ENCODE measurements at regions not wholly inside any gene's neighbourhood (a gene's known extent, or its start where the extent isn't known, plus 50 kb on each side); places are given as distances from the start of the nearest gene placed in this dataset.
A peak's percentile ranks its signal among the peaks of the same experiment; 100 is the strongest.
"Not testable (repeated sequence)": the region's sequence is repeated elsewhere in the genome, so short reads cannot be mapped to it uniquely, and the experiment has no call there.

- H3K27ac ChIP-seq; ATAC-seq (replicated peaks in 6 of 8); H3K4me1 ChIP-seq (replicated peaks in 1 of 2); H3K4me3 ChIP-seq; in situ Hi-C loops (cut with MboI; ENCODE audit: low pct_unique_long_range_greater_than_20kb in 2 of 9, low sequenced_read_pairs in 9 of 9, unreplicated experiment in 9 of 9): not testable (repeated sequence)
- 0 to 80% (median 75%) methylated on average over 1 to 2 of the region's 3 CpGs; no CpG with 5 or more reads in 5 of the 10 experiments for WGBS, 10 experiments
Observed at GRCh38 chr4:184918799-184919198, 93.0 kb upstream of the ACSL1 start.

- no peak for ATAC-seq (replicated peaks in 6 of 8)
- 0 to 100% (median 83%) methylated on average over 1 to 4 of the region's 4 CpGs; no CpG with 5 or more reads in 1 of the 10 experiments for WGBS, 10 experiments
- in situ Hi-C loops (cut with MboI; ENCODE audit: low pct_unique_long_range_greater_than_20kb in 2 of 9, low sequenced_read_pairs in 9 of 9, unreplicated experiment in 9 of 9), result no loop called here
- no peaks in the 10 kb centered on the region for H3K4me1 ChIP-seq (replicated peaks in 1 of 2)
- no peak overlapping the region for H3K4me3 ChIP-seq
- no peak overlapping the region for H3K27ac ChIP-seq
Observed at GRCh38 chr4:184921456-184921855, 95.7 kb upstream of the ACSL1 start.

GRCh38 chr4:184922301-184922700, 96.0 kb upstream of the HELT start:
- H3K4me3 ChIP-seq, result no peak overlapping the region
- H3K4me1 ChIP-seq (replicated peaks in 1 of 2), result no peaks in the 10 kb centered on the region
- WGBS, 10 experiments, result 42 to 100% (median 57%) methylated on average over 1 to 3 of the region's 3 CpGs; no CpG with 5 or more reads in 3 of the 10 experiments
- no peak overlapping the region for H3K27ac ChIP-seq
- ATAC-seq (replicated peaks in 6 of 8), result no peak
- in situ Hi-C loops (cut with MboI; ENCODE audit: low pct_unique_long_range_greater_than_20kb in 2 of 9, low sequenced_read_pairs in 9 of 9, unreplicated experiment in 9 of 9), result no loop called here

GRCh38 chr4:184924516-184924915, 93.8 kb upstream of the HELT start:
- in situ Hi-C loops (cut with MboI; ENCODE audit: low pct_unique_long_range_greater_than_20kb in 2 of 9, low sequenced_read_pairs in 9 of 9, unreplicated experiment in 9 of 9), result no loop called here
- Histone ChIP-seq H3K4me3 (no peak overlapping the region), H3K27ac (no peak overlapping the region), H3K4me1 (replicated peaks in 1 of 2) (no peaks in the 10 kb centered on the region)
- WGBS, 10 experiments, result 33 to 100% (median 63%) methylated on average over 1 to 2 of the region's 2 CpGs
- ATAC-seq (replicated peaks in 6 of 8), result no peak

GRCh38 chr4:184929476-184929875, 88.8 kb upstream of the HELT start:
- 0 to 100% (median 93%) methylated on average over 1 to 6 of the region's 8 CpGs; no CpG with 5 or more reads in 2 of the 10 experiments for WGBS, 10 experiments
- Histone ChIP-seq H3K4me3 (no peak overlapping the region), H3K27ac (no peak overlapping the region), H3K4me1 (replicated peaks in 1 of 2) (peaks cover 5 to 6% of the 10 kb centered on the region in 2 donors)
- in situ Hi-C loops (cut with MboI; ENCODE audit: low pct_unique_long_range_greater_than_20kb in 2 of 9, low sequenced_read_pairs in 9 of 9, unreplicated experiment in 9 of 9), result no loop called here
- no peak for ATAC-seq (replicated peaks in 6 of 8)

GRCh38 chr4:184930026-184930425, 88.3 kb upstream of the HELT start:
- in situ Hi-C loops (cut with MboI; ENCODE audit: low pct_unique_long_range_greater_than_20kb in 2 of 9, low sequenced_read_pairs in 9 of 9, unreplicated experiment in 9 of 9), result no loop called here
- H3K4me1 ChIP-seq (replicated peaks in 1 of 2), result peaks cover 5 to 6% of the 10 kb centered on the region in 2 donors
- H3K4me3 ChIP-seq, result no peak overlapping the region
- no peak for ATAC-seq (replicated peaks in 6 of 8)
- H3K27ac ChIP-seq, result no peak overlapping the region

- Histone ChIP-seq H3K27ac (no peak overlapping the region), H3K4me3 (no peak overlapping the region), H3K4me1 (replicated peaks in 1 of 2) (peaks cover 6% of the 10 kb centered on the region in 2 donors)
- WGBS, 10 experiments, result 0 to 100% (median 61%) methylated on average over 1 to 5 of the region's 7 CpGs; no CpG with 5 or more reads in 2 of the 10 experiments
- ATAC-seq (replicated peaks in 6 of 8), result peak in 5 of 8 experiments; percentile 39 to 87 (median 68)
- in situ Hi-C loops (cut with MboI; ENCODE audit: low pct_unique_long_range_greater_than_20kb in 2 of 9, low sequenced_read_pairs in 9 of 9, unreplicated experiment in 9 of 9), result no loop called here
Observed at GRCh38 chr4:184932343-184932742, 85.9 kb upstream of the HELT start.

GRCh38 chr4:184933311-184933710, 85.0 kb upstream of the HELT start:
- no peak for ATAC-seq (replicated peaks in 6 of 8)
- no CpG with 5 or more reads among the region's 1 CpG for WGBS, 10 experiments
- in situ Hi-C loops (cut with MboI; ENCODE audit: low pct_unique_long_range_greater_than_20kb in 2 of 9, low sequenced_read_pairs in 9 of 9, unreplicated experiment in 9 of 9), result no loop called here

GRCh38 chr4:184934184-184934583, 84.1 kb upstream of the HELT start:
- ATAC-seq (replicated peaks in 6 of 8), result peak in 2 of 8 experiments; percentile 9 to 30
- no peak overlapping the region for H3K27ac ChIP-seq
- in situ Hi-C loops (cut with MboI; ENCODE audit: low pct_unique_long_range_greater_than_20kb in 2 of 9, low sequenced_read_pairs in 9 of 9, unreplicated experiment in 9 of 9), result no loop called here
- no peak overlapping the region for H3K4me3 ChIP-seq
- peaks cover 6 to 7% of the 10 kb centered on the region in 2 donors for H3K4me1 ChIP-seq (replicated peaks in 1 of 2)
- 25 to 100% (median 82%) methylated on average over 1 to 2 of the region's 2 CpGs; no CpG with 5 or more reads in 1 of the 10 experiments for WGBS, 10 experiments

More at GRCh38 chr4:184933311-184933710, 85.0 kb upstream of the HELT start:
- H3K4me3 ChIP-seq, result no peak overlapping the region
- peaks cover 6 to 7% of the 10 kb centered on the region in 2 donors for H3K4me1 ChIP-seq (replicated peaks in 1 of 2)
- H3K27ac ChIP-seq, result no peak overlapping the region

- Histone ChIP-seq H3K4me1 (replicated peaks in 1 of 2) (peaks cover 6 to 7% of the 10 kb centered on the region in 2 donors), H3K4me3 (no peak overlapping the region), H3K27ac (no peak overlapping the region)
- no peak for ATAC-seq (replicated peaks in 6 of 8)
- in situ Hi-C loops (cut with MboI; ENCODE audit: low pct_unique_long_range_greater_than_20kb in 2 of 9, low sequenced_read_pairs in 9 of 9, unreplicated experiment in 9 of 9), result no loop called here
- WGBS, 10 experiments, result 17 to 96% (median 86%) methylated on average over 1 to 4 of the region's 5 CpGs; no CpG with 5 or more reads in 2 of the 10 experiments
Observed at GRCh38 chr4:184934961-184935360, 83.3 kb upstream of the HELT start.

GRCh38 chr4:184936071-184936470, 82.2 kb upstream of the HELT start:
- in situ Hi-C loops (cut with MboI; ENCODE audit: low pct_unique_long_range_greater_than_20kb in 2 of 9, low sequenced_read_pairs in 9 of 9, unreplicated experiment in 9 of 9), result no loop called here
- ATAC-seq (replicated peaks in 6 of 8), result no peak
- H3K27ac ChIP-seq, result no peak overlapping the region
- peaks cover 7 to 12% of the 10 kb centered on the region in 2 donors for H3K4me1 ChIP-seq (replicated peaks in 1 of 2)
- H3K4me3 ChIP-seq, result no peak overlapping the region
- WGBS, 10 experiments, result 0 to 61% (median 40%) methylated on average over 1 to 4 of the region's 6 CpGs; no CpG with 5 or more reads in 3 of the 10 experiments

- H3K4me1 ChIP-seq (replicated peaks in 1 of 2), result peaks cover 10 to 15% of the 10 kb centered on the region in 2 donors
- ATAC-seq (replicated peaks in 6 of 8), result no peak
- WGBS, 10 experiments, result 0 to 60% (median 17%) methylated on average over 1 of the region's 1 CpG; no CpG with 5 or more reads in 3 of the 10 experiments
Observed at GRCh38 chr4:184937030-184937710, 81.1 kb upstream of the HELT start.

GRCh38 chr4:184937745-184938144, 80.5 kb upstream of the HELT start:
- Histone ChIP-seq H3K4me3 (no peak overlapping the region), H3K4me1 (replicated peaks in 1 of 2) (peaks cover 6 to 14% of the 10 kb centered on the region in 2 donors), H3K27ac (no peak overlapping the region)
- WGBS, 10 experiments, result 5 to 100% (median 31%) methylated on average over 1 to 10 of the region's 10 CpGs
- ATAC-seq (replicated peaks in 6 of 8), result peak in 1 of 8 experiments; percentile 36
- in situ Hi-C loops (cut with MboI; ENCODE audit: low pct_unique_long_range_greater_than_20kb in 2 of 9, low sequenced_read_pairs in 9 of 9, unreplicated experiment in 9 of 9), result no loop called here

More at GRCh38 chr4:184937030-184937710, 81.1 kb upstream of the HELT start:
- in situ Hi-C loops (cut with MboI; ENCODE audit: low pct_unique_long_range_greater_than_20kb in 2 of 9, low sequenced_read_pairs in 9 of 9, unreplicated experiment in 9 of 9), result no loop called here
- Histone ChIP-seq H3K4me3 (no peak overlapping the region), H3K27ac (no peak overlapping the region)

- ATAC-seq (replicated peaks in 6 of 8), result no peak
- in situ Hi-C loops (cut with MboI; ENCODE audit: low pct_unique_long_range_greater_than_20kb in 2 of 9, low sequenced_read_pairs in 9 of 9, unreplicated experiment in 9 of 9), result no loop called here
- H3K4me3 ChIP-seq, result no peak overlapping the region
Observed at GRCh38 chr4:184938871-184939270, 79.4 kb upstream of the HELT start.

More at GRCh38 chr4:184938871-184939270, 79.4 kb upstream of the HELT start:
- WGBS, 10 experiments, result 16 to 100% (median 80%) methylated on average over 1 to 7 of the region's 7 CpGs; no CpG with 5 or more reads in 1 of the 10 experiments
- H3K4me1 ChIP-seq (replicated peaks in 1 of 2), result peaks cover 6 to 20% of the 10 kb centered on the region in 2 donors
- H3K27ac ChIP-seq, result no peak overlapping the region

Data from motor neuron (in vitro differentiated cells).